Kidney epithelial cell (primary cell): ENCODE measurements at regions not wholly inside any gene's neighbourhood (a gene's known extent, or its start where the extent isn't known, plus 50 kb on each side); places are given as distances from the start of the nearest gene placed in this dataset.

ENCODE experiments used
- DNase-seq: peaks from one replicate; pipeline ENCODE4 v3.0.0-alpha.2; 2010; ENCODE audit warnings: low read depth
- H3K27me3 ChIP-seq: 2 replicates; pipeline ENCODE4 v1.6.0; 2011; ENCODE audit warnings: low read length; ENCODE audit not compliant: control insufficient read depth, insufficient read depth
- H3K36me3 ChIP-seq: 2 replicates; pipeline ENCODE4 v1.5.1; 2011; ENCODE audit warnings: low read length; ENCODE audit not compliant: control insufficient read depth, insufficient read depth
- H3K4me3 ChIP-seq: 2 replicates; pipeline ENCODE4 v1.5.1; 2011; ENCODE audit warnings: low read depth, mild to moderate bottlenecking, control low read depth, low read length
- CTCF ChIP-seq: IDR thresholded peaks from 2 replicates; pipeline ENCODE4 v1.5.1; 2011; ENCODE audit warnings: mild to moderate bottlenecking, moderate library complexity, low read length, control low read depth, inconsistent platforms; ENCODE audit not compliant: insufficient read depth, poor library complexity, severe bottlenecking

- TF ChIP-seq CTCF, result no peak
- H3K36me3 ChIP-seq, result no peaks in the 10 kb centered on the region
- H3K4me3 ChIP-seq, result no peak overlapping the region
- no peak for DNase-seq
- no peaks in the 10 kb centered on the region for H3K27me3 ChIP-seq
These were observed 969.9 kb downstream of the KCNMA1 start for GRCh38 chr10:76667408-76668370.

- Histone ChIP-seq H3K4me3 (no peak overlapping the region), H3K36me3 (no peaks in the 10 kb centered on the region)
These were observed 970.7 kb downstream of the KCNMA1 start for GRCh38 chr10:76666891-76667290.

GRCh38 chr10:76665029-76665428 lies 972.6 kb downstream of the KCNMA1 start:
- TF ChIP-seq CTCF, result no peak
- H3K36me3 ChIP-seq, result no peaks in the 10 kb centered on the region
- no peak overlapping the region for H3K4me3 ChIP-seq
- H3K27me3 ChIP-seq, result no peaks in the 10 kb centered on the region
- DNase-seq, result no peak

More at GRCh38 chr10:76666891-76667290, 970.7 kb downstream of the KCNMA1 start:
- H3K27me3 ChIP-seq, result no peaks in the 10 kb centered on the region
- TF ChIP-seq CTCF, result no peak
- no peak for DNase-seq

- H3K4me3 ChIP-seq, result no peak overlapping the region
- H3K36me3 ChIP-seq, result no peaks in the 10 kb centered on the region
- no peaks in the 10 kb centered on the region for H3K27me3 ChIP-seq
- no peak for DNase-seq
- TF ChIP-seq CTCF, result no peak
These were observed 980.1 kb downstream of the KCNMA1 start for GRCh38 chr10:76657337-76658012.

DNA sequence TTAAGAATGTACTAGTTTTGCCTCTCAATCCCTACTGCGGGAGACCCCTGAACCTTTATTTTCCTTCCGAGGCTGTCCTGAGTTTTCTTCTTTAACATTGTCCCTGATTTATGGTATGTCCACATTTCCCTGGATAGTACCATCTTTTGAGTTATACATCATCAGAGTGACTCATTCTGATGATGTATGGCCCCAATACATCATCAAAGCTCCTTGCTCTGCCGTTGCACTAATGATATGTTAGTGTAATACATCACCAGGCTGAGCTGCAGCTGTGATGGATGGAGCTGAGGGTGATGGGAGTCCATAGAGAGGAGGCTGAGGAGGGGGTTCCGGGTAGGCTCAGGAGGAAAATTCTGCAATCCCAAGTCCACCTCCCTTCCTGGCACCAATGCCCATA lies 986.5 kb downstream of the KCNMA1 start:
- Histone ChIP-seq H3K27me3 (no peaks in the 10 kb centered on the region), H3K4me3 (no peak overlapping the region), H3K36me3 (no peaks in the 10 kb centered on the region)
- no peak for DNase-seq
- no peak for TF ChIP-seq CTCF
